ENCODE measurements at regions not wholly inside any gene's neighbourhood (a gene's known extent, or its start where the extent isn't known, plus 50 kb on each side); places are given as distances from the start of the nearest gene placed in this dataset.

DNA sequence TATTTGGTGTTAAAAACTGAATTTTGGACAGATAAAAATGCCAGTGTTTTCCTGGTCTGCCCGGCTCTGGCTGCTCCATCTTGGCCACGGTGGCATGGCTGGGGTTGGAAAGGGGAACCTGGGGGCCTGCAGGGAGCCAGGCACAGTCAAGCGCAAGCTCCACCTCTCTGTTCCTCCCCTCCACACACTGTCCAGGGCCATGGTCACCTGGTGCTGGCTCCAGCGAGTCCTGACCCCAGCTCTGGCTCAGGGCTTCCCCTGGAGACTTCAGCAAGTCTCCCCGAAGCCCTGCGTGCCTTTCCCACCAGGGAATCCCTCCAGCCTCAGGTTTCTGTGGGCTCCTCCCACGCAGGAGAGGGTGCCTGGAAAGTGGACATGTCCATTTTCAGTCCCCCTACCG is 298.5 kb downstream of the QKI start:
- peak overlapping the region in 3 of 6 donors; percentile 49 to 62 (median 61) for H3K27ac Mint-ChIP-seq
- DNase-seq: no peak

DNA sequence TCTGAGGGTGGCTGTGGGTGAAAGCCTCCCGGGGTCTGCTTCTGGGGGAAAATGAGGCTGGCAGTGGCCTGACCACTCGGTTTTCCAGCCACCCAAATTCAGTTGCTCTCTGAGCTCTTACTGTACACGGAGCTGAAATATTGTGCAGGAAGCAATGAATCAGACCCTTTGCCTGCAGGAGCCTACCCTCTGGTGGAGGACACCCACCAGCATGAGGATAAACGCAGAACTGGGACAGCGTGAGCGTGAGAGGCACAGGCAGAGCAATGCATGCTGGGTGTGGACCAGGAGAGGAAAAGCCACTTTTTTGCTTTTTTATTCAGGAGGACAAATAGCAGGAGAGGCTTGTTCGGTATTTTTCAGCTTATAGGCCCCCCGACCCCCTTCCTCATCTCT is 298.0 kb downstream of the QKI start:
- Mint-ChIP-seq H3K4me1 (peaks cover 60 to 87% (median 86%) of the 10 kb centered on the region in 3 donors), H3K9me3 (peaks cover 0 to 5% (median 0%) of the 10 kb centered on the region in 7 donors), H3K27me3 (no peaks in the 10 kb centered on the region), H3K4me3 (peak overlapping the region; percentile 51 to 88 (median 74)), H3K36me3 (no peaks in the 10 kb centered on the region), H3K27ac (peak overlapping the region; percentile 49 to 95 (median 70))
- DNase-seq (no peak), ATAC-seq (ENCODE audit: low read depth in 2 of 2) (no peak)

More for the DNA sequence above, 298.5 kb downstream of the QKI start:
- no peaks in the 10 kb centered on the region for H3K27me3 Mint-ChIP-seq
- ATAC-seq (ENCODE audit: low read depth in 2 of 2): no peak
- no peaks in the 10 kb centered on the region for H3K36me3 Mint-ChIP-seq
- peak overlapping the region in 4 of 8 donors; percentile 51 to 84 (median 71) for H3K4me3 Mint-ChIP-seq
- peaks cover 58 to 87% (median 86%) of the 10 kb centered on the region in 3 donors for H3K4me1 Mint-ChIP-seq
- H3K9me3 Mint-ChIP-seq: peaks cover 0 to 5% (median 0%) of the 10 kb centered on the region in 7 donors

GRCh38 chr6:163711615-163712565 is 297.4 kb downstream of the QKI start:
- H3K4me3 Mint-ChIP-seq: peak overlapping the region; percentile 51 to 88 (median 74)
- peak overlapping the region; percentile 49 to 95 (median 72) for H3K27ac Mint-ChIP-seq
- H3K4me1 Mint-ChIP-seq: peaks cover 59 to 87% (median 85%) of the 10 kb centered on the region in 3 donors
- DNase-seq (peak; percentile 71), ATAC-seq (ENCODE audit: low read depth in 2 of 2) (peak; percentile 69 to 72)
- no peaks in the 10 kb centered on the region for H3K36me3 Mint-ChIP-seq
- peaks cover 0 to under 1% (median 0%) of the 10 kb centered on the region in 7 donors for H3K9me3 Mint-ChIP-seq
- no peaks in the 10 kb centered on the region for H3K27me3 Mint-ChIP-seq

- H3K27ac Mint-ChIP-seq: peak overlapping the region in 5 of 6 donors; percentile 25 to 86 (median 66)
- no peaks in the 10 kb centered on the region for H3K36me3 Mint-ChIP-seq
- no peak for DNase-seq
- no peaks in the 10 kb centered on the region for H3K9me3 Mint-ChIP-seq
- ATAC-seq (ENCODE audit: low read depth in 2 of 2): no peak
- no peaks in the 10 kb centered on the region for H3K27me3 Mint-ChIP-seq
- H3K4me1 Mint-ChIP-seq: peaks cover 66 to 88% (median 84%) of the 10 kb centered on the region in 3 donors
- H3K4me3 Mint-ChIP-seq: peak overlapping the region; percentile 26 to 84 (median 63)
Observed at GRCh38 chr6:163710532-163711470, 296.3 kb downstream of the QKI start.

GRCh38 chr6:163709693-163710092 is 295.2 kb downstream of the QKI start:
- Mint-ChIP-seq H3K27ac (peak overlapping the region in 2 of 6 donors; percentile 44 to 50), H3K4me1 (peaks cover 74 to 94% (median 89%) of the 10 kb centered on the region in 3 donors), H3K27me3 (no peaks in the 10 kb centered on the region), H3K4me3 (peak overlapping the region in 2 of 8 donors; percentile 32 to 55), H3K9me3 (no peaks in the 10 kb centered on the region), H3K36me3 (no peaks in the 10 kb centered on the region)
- no peak for ATAC-seq (ENCODE audit: low read depth in 2 of 2)
- no peak for DNase-seq

GRCh38 chr6:163709255-163709654 is 294.7 kb downstream of the QKI start:
- Mint-ChIP-seq H3K4me1 (peaks cover 78 to 94% (median 93%) of the 10 kb centered on the region in 3 donors), H3K4me3 (peak overlapping the region in 2 of 8 donors; percentile 15 to 55), H3K9me3 (no peaks in the 10 kb centered on the region), H3K27ac (peak overlapping the region in 3 of 6 donors; percentile 47 to 50 (median 47)), H3K27me3 (no peaks in the 10 kb centered on the region), H3K36me3 (no peaks in the 10 kb centered on the region)
- ATAC-seq (ENCODE audit: low read depth in 2 of 2) (no peak), DNase-seq (no peak)

DNA sequence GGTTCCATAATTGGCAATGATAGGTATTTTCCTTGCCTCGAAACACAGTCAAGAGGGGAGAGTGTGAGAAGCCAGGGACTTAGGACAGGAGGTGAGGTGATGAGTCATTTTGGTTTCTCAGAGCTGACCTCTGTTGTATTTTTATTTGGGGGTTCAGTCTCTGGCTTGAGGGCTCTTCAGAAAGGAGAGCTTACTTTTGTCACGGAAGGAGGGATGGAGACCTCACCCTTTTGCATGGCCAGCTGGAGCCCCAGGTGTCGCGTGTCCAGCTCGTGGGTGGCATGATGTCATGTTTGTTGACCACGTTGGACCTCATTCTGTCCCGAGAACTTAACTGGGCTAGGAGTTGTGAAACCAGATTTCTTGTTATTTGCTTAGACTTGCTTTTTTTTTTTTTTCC is 293.9 kb downstream of the QKI start:
- H3K9me3 Mint-ChIP-seq: peaks cover 0 to 4% (median 0%) of the 10 kb centered on the region in 7 donors
- H3K27ac Mint-ChIP-seq: peak overlapping the region in 3 of 6 donors; percentile 28 to 92 (median 67)
- no peak for ATAC-seq (ENCODE audit: low read depth in 2 of 2)
- no peaks in the 10 kb centered on the region for H3K36me3 Mint-ChIP-seq
- H3K27me3 Mint-ChIP-seq: no peaks in the 10 kb centered on the region
- DNase-seq: no peak
- peaks cover 82 to 95% (median 94%) of the 10 kb centered on the region in 3 donors for H3K4me1 Mint-ChIP-seq
- H3K4me3 Mint-ChIP-seq: peak overlapping the region in 5 of 8 donors; percentile 25 to 81 (median 63)

GRCh38 chr6:163707387-163708355 is 293.2 kb downstream of the QKI start:
- ATAC-seq (ENCODE audit: low read depth in 2 of 2) (peak; percentile 66 to 69), DNase-seq (peak; percentile 52)
- H3K27me3 Mint-ChIP-seq: no peaks in the 10 kb centered on the region
- peak overlapping the region; percentile 29 to 92 (median 50) for H3K27ac Mint-ChIP-seq
- H3K9me3 Mint-ChIP-seq: peaks cover 0 to 4% (median 0%) of the 10 kb centered on the region in 7 donors
- no peaks in the 10 kb centered on the region for H3K36me3 Mint-ChIP-seq
- H3K4me3 Mint-ChIP-seq: peak overlapping the region; percentile 6 to 86 (median 54)
- peaks cover 86 to 98% (median 96%) of the 10 kb centered on the region in 3 donors for H3K4me1 Mint-ChIP-seq

DNA sequence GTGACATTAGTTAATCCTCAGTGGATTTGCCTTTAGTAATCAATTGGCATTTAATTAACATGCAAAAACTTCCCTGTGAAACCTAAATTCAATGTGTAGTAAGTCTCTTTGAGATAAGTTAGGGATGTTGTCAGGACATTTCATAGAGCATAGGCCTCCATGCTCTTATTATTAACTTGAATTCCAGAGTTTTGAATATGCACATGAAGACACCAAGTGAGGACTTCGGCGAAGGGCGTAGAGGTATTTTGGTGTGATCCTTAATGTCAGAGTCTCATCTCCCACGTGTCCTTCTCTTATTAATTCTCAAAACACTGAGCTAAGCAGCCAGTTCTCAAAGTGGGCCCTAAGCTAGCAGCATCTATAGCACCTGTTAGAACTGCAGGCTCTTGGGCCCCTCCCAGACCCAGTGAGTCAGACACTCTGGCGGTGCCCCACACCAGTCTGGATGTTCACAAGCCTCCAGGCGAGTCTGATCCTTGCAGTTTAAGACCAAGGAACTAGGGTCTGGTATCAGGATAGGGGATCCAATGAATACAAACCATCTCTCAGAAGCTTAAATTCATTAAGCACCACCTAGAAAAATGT is 292.1 kb downstream of the QKI start:
- H3K9me3 Mint-ChIP-seq: peaks cover 0 to 4% (median 0%) of the 10 kb centered on the region in 7 donors
- no peaks in the 10 kb centered on the region for H3K27me3 Mint-ChIP-seq
- H3K36me3 Mint-ChIP-seq: no peaks in the 10 kb centered on the region
- no peak for ATAC-seq (ENCODE audit: low read depth in 2 of 2)
- peak overlapping the region in 4 of 8 donors; percentile 53 to 71 (median 58) for H3K4me3 Mint-ChIP-seq
- peak overlapping the region in 3 of 6 donors; percentile 42 to 80 (median 67) for H3K27ac Mint-ChIP-seq
- peaks cover 88 to 98% (median 96%) of the 10 kb centered on the region in 3 donors for H3K4me1 Mint-ChIP-seq
- no peak for DNase-seq

DNA sequence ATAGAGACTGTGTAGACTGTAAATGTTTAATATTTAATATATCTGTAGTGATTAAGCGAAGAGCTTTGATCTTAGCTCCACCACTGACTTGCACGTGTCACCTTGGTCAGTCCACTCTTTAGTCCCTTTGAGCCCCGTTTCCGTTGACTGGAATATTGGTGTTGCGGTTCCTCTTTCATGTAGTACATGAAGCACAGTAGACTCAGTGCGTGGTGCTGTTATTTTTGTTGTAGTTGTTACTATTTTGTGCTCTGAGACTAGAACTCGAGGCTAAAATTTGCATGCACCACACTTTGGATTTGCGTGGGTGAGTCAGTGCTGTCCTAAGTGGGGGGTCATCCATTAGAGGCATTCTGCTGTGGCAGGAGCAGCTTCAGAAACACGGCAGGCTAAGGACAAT is 291.4 kb downstream of the QKI start:
- H3K9me3 Mint-ChIP-seq: peaks cover 0 to 4% (median 0%) of the 10 kb centered on the region in 7 donors
- peak overlapping the region in 6 of 8 donors; percentile 54 to 80 (median 73) for H3K4me3 Mint-ChIP-seq
- ATAC-seq (ENCODE audit: low read depth in 2 of 2) (peak; percentile 35 to 48), DNase-seq (peak; percentile 40)
- H3K36me3 Mint-ChIP-seq: no peaks in the 10 kb centered on the region
- H3K4me1 Mint-ChIP-seq: peaks cover 86 to 98% (median 96%) of the 10 kb centered on the region in 3 donors
- peak overlapping the region in 1 of 6 donors; percentile 69 for H3K27ac Mint-ChIP-seq
- H3K27me3 Mint-ChIP-seq: no peaks in the 10 kb centered on the region

GRCh38 chr6:163702736-163703135 is 288.2 kb downstream of the QKI start:
- peaks cover 0 to 3% of the 10 kb centered on the region in 2 donors for H3K36me3 Mint-ChIP-seq
- peaks cover 75 to 81% (median 79%) of the 10 kb centered on the region in 3 donors for H3K4me1 Mint-ChIP-seq
- ATAC-seq (ENCODE audit: low read depth in 2 of 2) (peak; percentile 40 to 60), DNase-seq (no peak)
- peak overlapping the region in 3 of 6 donors; percentile 4 to 92 (median 69) for H3K27ac Mint-ChIP-seq
- peak overlapping the region in 7 of 8 donors; percentile 27 to 80 (median 66) for H3K4me3 Mint-ChIP-seq
- H3K27me3 Mint-ChIP-seq: peaks cover 0 to 16% (median 0%) of the 10 kb centered on the region in 3 donors
- H3K9me3 Mint-ChIP-seq: peaks cover 0 to 4% (median 0%) of the 10 kb centered on the region in 7 donors
